AG04449 (cell line): ENCODE measurements at regions not wholly inside any gene's neighbourhood (a gene's known extent, or its start where the extent isn't known, plus 50 kb on each side); places are given as distances from the start of the nearest gene placed in this dataset.

Source experiments
- CTCF ChIA-PET: fragments of 350-600 bp; formaldehyde crosslinking; extraction: SDS; loops from one replicate; lab custom pipeline; 2021; ENCODE audit warnings: antibody characterized with exemption; lab: Yijun Ruan, JAX
- POLR2A ChIA-PET: fragments of 400-600, 350-600 bp; formaldehyde crosslinking; extraction: SDS; loops from one replicate; lab custom pipeline; 2020; ENCODE audit warnings: antibody characterized with exemption, inconsistent platforms; lab: Yijun Ruan, JAX
- DNase-seq: peaks from one replicate; pipeline ENCODE4 v3.0.0-alpha.2; 2010; ENCODE audit warnings: low read depth, low spot score
- H3K4me3 ChIP-seq: 2 replicates; pipeline ENCODE4 v1.5.1; 2011; ENCODE audit warnings: low read depth, mild to moderate bottlenecking, control low read depth, low read length
- CTCF ChIP-seq: IDR thresholded peaks from one replicate; pipeline ENCODE4 v1.5.1; 2011; ENCODE audit warnings: mild to moderate bottlenecking, moderate library complexity, low read length, control low read depth, inconsistent platforms; ENCODE audit not compliant: insufficient read depth; ENCODE audit errors: missing control alignments

GRCh38 chr3:103794656-103795055 lies 1359.8 kb downstream of the ZPLD1 start:
- no peak for TF ChIP-seq CTCF
- ChIA-PET CTCF (no interaction called here), POLR2A (no interaction called here)
- DNase-seq: no peak
- H3K4me3 ChIP-seq: no peak overlapping the region

GRCh38 chr3:103796068-103796467 lies 1361.3 kb downstream of the ZPLD1 start:
- ChIA-PET CTCF (no interaction called here), POLR2A (no interaction called here)
- no peak for TF ChIP-seq CTCF
- no peak overlapping the region for H3K4me3 ChIP-seq
- no peak for DNase-seq

GRCh38 chr3:103803787-103804186 lies 1369.0 kb downstream of the ZPLD1 start:
- DNase-seq: no peak
- no peak for TF ChIP-seq CTCF
- no peak overlapping the region for H3K4me3 ChIP-seq
- ChIA-PET CTCF (no interaction called here), POLR2A (no interaction called here)

- H3K4me3 ChIP-seq: no peak overlapping the region
- no peak for DNase-seq
- ChIA-PET CTCF (no interaction called here), POLR2A (no interaction called here)
- TF ChIP-seq CTCF: no peak
These were observed 1375.4 kb downstream of the ZPLD1 start for GRCh38 chr3:103810167-103810566.

- no peak for TF ChIP-seq CTCF
- ChIA-PET CTCF (no interaction called here), POLR2A (no interaction called here)
- H3K4me3 ChIP-seq: no peak overlapping the region
- DNase-seq: no peak
These were observed 1379.1 kb downstream of the ZPLD1 start for GRCh38 chr3:103813955-103814354.

- TF ChIP-seq CTCF: no peak
- no peak overlapping the region for H3K4me3 ChIP-seq
- no peak for DNase-seq
- ChIA-PET CTCF (no interaction called here), POLR2A (no interaction called here)
These were observed 1383.6 kb downstream of the ZPLD1 start for GRCh38 chr3:103818398-103818797.
